Right lobe of liver (tissue), 6 donors: ENCODE measurements at regions not wholly inside any gene's neighbourhood (a gene's known extent, or its start where the extent isn't known, plus 50 kb on each side); places are given as distances from the start of the nearest gene placed in this dataset.

ENCODE experiments used
- ATAC-seq, 4 donors: fragments of 200-7000 bp; cut with Tn5 transposase; one replicate each; pipeline ENCODE4 v1.9.1; 2020; ENCODE audit warnings: mild to moderate bottlenecking in 4 of 4, moderate library complexity in 4 of 4
- DNase-seq, 3 donors: peaks; one replicate each; pipeline ENCODE4 v3.0.0-alpha.2; 2020
- H3K27ac ChIP-seq, 3 donors: fragments of 200-600 bp; one replicate each; pipeline ENCODE4 v1.8.0; 2022
- H3K27me3 ChIP-seq, 2 donors: fragments of 200-600 bp; one replicate each; pipeline ENCODE4 v1.8.0; 2022
- H3K36me3 ChIP-seq, 4 donors: fragments of 200-600 bp; sonication (generic) in 1 of 4; one replicate each; pipeline versions ENCODE4 v1.5.1 to v1.8.0; 2017 to 2022; ENCODE audit warnings: control low read depth in 1 of 4
- H3K4me1 ChIP-seq, 4 donors: fragments of 200-600 bp; sonication (generic) in 1 of 4; one replicate each; pipeline versions ENCODE4 v1.5.1 to v1.8.0; 2017 to 2022; ENCODE audit warnings: control low read depth in 1 of 4
- H3K4me3 ChIP-seq, 3 donors: fragments of 200-600 bp; one replicate each; pipeline ENCODE4 v1.8.0; 2022
- H3K9me3 ChIP-seq, 4 donors: fragments of 200-600 bp; sonication (generic) in 1 of 4; one replicate each; pipeline versions ENCODE4 v1.5.1 to v1.8.0; 2017 to 2022; ENCODE audit warnings: control low read depth in 1 of 4
- POLR2A ChIP-seq: fragments of 450-650 bp; IDR thresholded peaks from one replicate; pipeline ENCODE4 v1.6.1; 2017; ENCODE audit warnings: antibody characterized with exemption, mild to moderate bottlenecking
- WGBS: methylation state at CpG from one replicate; pipeline ENCODE4 v1.1.6; 2018; ENCODE audit warnings: low coverage, low lambda C conversion rate; ENCODE audit not compliant: insufficient coverage; ENCODE audit errors: missing lambda C conversion rate; 5-methylcytosine and 5-hydroxymethylcytosine counted together
- intact Hi-C, 2 donors: fragments of 100-400 bp; cut with DNase I; formaldehyde crosslinking; loops; one replicate each; pipeline versions ENCODE4 v1.11.2 to v1.14.1; 2022
- TF ChIP-seq, protein P1 (sequence below), 4 donors: fragments of 200-600 bp in 3 of 4; fragments of 450-650 bp in 1 of 4; IDR thresholded peaks; one replicate each; pipeline versions ENCODE4 v1.5.1 to v1.8.0; 2016 to 2022; ENCODE audit warnings: antibody characterized with exemption in 4 of 4, mild to moderate bottlenecking in 2 of 4
- donor health status: DM: no; HTN: yes; CAD: no.
- donor health status: DM: no; HTN: no; CAD: no.
- donor health status: DM: no; HTN: no; CAD: no.
- donor health status: DM: no; HTN: yes; CAD: no.
- donor health status: DM: no; HTN: yes; CAD: no.

GRCh38 chrX:84873176-84873575 lies 130.5 kb upstream of the APOOL start:
- intact Hi-C loops: no loop called here
- H3K36me3 ChIP-seq: no peaks in the 10 kb centered on the region
- TF ChIP-seq, protein P1, sequence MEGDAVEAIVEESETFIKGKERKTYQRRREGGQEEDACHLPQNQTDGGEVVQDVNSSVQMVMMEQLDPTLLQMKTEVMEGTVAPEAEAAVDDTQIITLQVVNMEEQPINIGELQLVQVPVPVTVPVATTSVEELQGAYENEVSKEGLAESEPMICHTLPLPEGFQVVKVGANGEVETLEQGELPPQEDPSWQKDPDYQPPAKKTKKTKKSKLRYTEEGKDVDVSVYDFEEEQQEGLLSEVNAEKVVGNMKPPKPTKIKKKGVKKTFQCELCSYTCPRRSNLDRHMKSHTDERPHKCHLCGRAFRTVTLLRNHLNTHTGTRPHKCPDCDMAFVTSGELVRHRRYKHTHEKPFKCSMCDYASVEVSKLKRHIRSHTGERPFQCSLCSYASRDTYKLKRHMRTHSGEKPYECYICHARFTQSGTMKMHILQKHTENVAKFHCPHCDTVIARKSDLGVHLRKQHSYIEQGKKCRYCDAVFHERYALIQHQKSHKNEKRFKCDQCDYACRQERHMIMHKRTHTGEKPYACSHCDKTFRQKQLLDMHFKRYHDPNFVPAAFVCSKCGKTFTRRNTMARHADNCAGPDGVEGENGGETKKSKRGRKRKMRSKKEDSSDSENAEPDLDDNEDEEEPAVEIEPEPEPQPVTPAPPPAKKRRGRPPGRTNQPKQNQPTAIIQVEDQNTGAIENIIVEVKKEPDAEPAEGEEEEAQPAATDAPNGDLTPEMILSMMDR (IDR thresholded peaks at IDR 0.05): no peak
- no peak for TF ChIP-seq POLR2A
- DNase-seq: no peak
- no peak overlapping the region for H3K4me3 ChIP-seq
- 55% methylated on average over 3 of the region's 3 CpGs for WGBS
- no peak overlapping the region for H3K27ac ChIP-seq
- no peak for ATAC-seq
- no peaks in the 10 kb centered on the region for H3K27me3 ChIP-seq
- no peaks in the 10 kb centered on the region for H3K4me1 ChIP-seq
- no peaks in the 10 kb centered on the region for H3K9me3 ChIP-seq

DNA sequence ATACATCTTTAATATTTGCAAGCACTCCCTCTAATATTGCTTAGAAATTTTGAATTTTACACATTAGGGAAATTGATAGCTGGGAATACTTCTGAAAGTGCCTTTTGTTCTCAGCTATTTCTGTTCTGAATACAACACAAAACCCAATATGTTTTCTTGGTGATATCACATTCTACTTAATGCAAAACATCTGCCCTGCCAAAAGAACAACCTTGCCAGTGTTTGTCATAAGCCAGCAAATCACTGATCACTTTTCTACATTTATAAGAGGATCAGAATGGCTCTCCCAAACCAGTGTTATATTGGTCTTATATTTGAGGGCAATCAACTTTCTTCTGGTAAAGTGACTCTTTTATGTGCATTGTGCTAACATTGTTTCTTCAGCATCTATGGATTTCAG lies 126.8 kb upstream of the APOOL start:
- Histone ChIP-seq H3K4me1 (no peaks in the 10 kb centered on the region), H3K4me3 (no peak overlapping the region), H3K36me3 (no peaks in the 10 kb centered on the region), H3K27ac (no peak overlapping the region), H3K27me3 (no peaks in the 10 kb centered on the region), H3K9me3 (no peaks in the 10 kb centered on the region)
- intact Hi-C loops: no loop called here
- DNase-seq: no peak
- no peak for ATAC-seq
- TF ChIP-seq POLR2A: no peak
- TF ChIP-seq, protein P1 (IDR thresholded peaks at IDR 0.05): no peak

GRCh38 chrX:84893897-84894296 lies 109.8 kb upstream of the APOOL start:
- no peak overlapping the region for H3K27ac ChIP-seq
- intact Hi-C loops: no loop called here
- no peak for TF ChIP-seq POLR2A
- TF ChIP-seq, protein P1 (IDR thresholded peaks at IDR 0.05): no peak
- no peaks in the 10 kb centered on the region for H3K9me3 ChIP-seq
- no peak overlapping the region for H3K4me3 ChIP-seq
- DNase-seq (no peak), ATAC-seq (no peak)
- H3K27me3 ChIP-seq: no peaks in the 10 kb centered on the region
- 86% methylated on average over 1 of the region's 2 CpGs for WGBS
- no peaks in the 10 kb centered on the region for H3K4me1 ChIP-seq
- H3K36me3 ChIP-seq: no peaks in the 10 kb centered on the region

DNA sequence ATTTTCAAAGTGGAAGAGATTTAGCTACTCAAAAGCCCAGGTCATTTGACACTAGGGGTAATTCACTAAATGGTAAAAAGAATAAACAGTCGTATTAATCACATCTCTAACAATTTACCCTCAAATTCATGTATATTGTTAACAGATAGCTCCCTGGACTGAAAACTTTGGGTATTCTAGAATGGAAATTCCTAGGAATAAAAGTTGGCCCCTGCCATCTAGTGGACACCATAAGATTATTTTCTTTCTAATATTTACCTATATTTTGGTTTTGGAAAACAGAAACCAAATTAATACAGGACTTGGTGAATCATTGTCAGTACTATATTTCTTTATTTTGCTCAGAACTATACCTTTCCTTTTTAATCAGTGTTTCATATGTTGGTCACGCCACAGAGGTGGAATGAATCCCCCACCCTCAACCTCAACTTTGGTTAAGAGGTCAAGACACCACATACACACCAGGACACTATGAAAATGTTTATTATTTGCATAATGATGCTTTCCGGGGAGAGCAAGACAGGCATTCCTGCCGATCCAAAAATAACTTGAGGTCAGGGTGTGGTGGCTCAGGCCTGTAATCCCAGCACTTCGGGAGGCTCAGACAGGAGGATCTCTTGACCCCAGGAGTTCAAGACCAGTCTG lies 96.2 kb upstream of the APOOL start:
- Histone ChIP-seq H3K36me3 (no peaks in the 10 kb centered on the region), H3K27ac (peak overlapping the region in 1 of 3 donors; percentile 21), H3K4me1 (no peaks in the 10 kb centered on the region), H3K9me3 (no peaks in the 10 kb centered on the region), H3K27me3 (no peaks in the 10 kb centered on the region), H3K4me3 (no peak overlapping the region)
- 32% methylated on average over 5 of the region's 5 CpGs for WGBS
- no peak for TF ChIP-seq POLR2A
- TF ChIP-seq, protein P1 (IDR thresholded peaks at IDR 0.05): peak; percentile 37 to 51 (median 39)
- ATAC-seq: peak; percentile 60 to 76 (median 66)
- DNase-seq: no peak
- intact Hi-C loops: no loop called here

DNA sequence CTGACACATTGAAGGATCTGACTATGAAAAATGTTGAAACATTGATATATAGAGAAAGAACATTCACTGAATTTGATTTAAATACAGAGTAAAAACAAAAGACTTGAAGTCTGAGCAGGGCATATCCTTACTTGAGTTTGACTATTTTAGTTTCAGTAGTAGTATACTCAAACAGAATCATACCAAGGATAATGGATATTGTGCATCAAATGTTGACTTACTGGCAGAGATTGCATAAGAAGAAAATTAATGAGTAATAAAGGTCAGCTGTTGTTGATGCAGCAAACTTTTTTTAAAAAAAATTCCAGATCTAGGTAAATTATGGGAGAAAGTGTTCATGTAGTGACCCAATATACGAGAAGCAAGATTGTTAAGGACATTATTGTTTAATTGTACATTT lies 94.5 kb upstream of the APOOL start:
- ATAC-seq: peak; percentile 48 to 87 (median 78)
- TF ChIP-seq POLR2A: no peak
- TF ChIP-seq, protein P1 (IDR thresholded peaks at IDR 0.05): no peak
- Histone ChIP-seq H3K9me3 (no peaks in the 10 kb centered on the region), H3K27ac (no peak overlapping the region), H3K27me3 (no peaks in the 10 kb centered on the region), H3K4me3 (no peak overlapping the region), H3K4me1 (no peaks in the 10 kb centered on the region), H3K36me3 (no peaks in the 10 kb centered on the region)
- intact Hi-C loops: no loop called here
- DNase-seq: no peak
- 19% methylated on average over 1 of the region's 1 CpG for WGBS
